Stimulated activated CD8-positive, alpha-beta memory T cell treated with anti-CD3 and anti-CD28 coated beads, Interleukin-7, amount 100 ng/mL, for 1 hour (primary cell): ENCODE measurements at regions not wholly inside any gene's neighbourhood (a gene's known extent, or its start where the extent isn't known, plus 50 kb on each side); places are given as distances from the start of the nearest gene placed in this dataset.

Experiments
- DNase-seq, 2 donors: peaks; one replicate each; pipeline ENCODE4 v3.0.0-alpha.2; 2020; ENCODE audit warnings: low read depth in 2 of 2

- DNase-seq: peak; percentile 78 to 82
Observed at GRCh38 chr1:235011599-235012435, 116.8 kb downstream of the TOMM20 start.

DNA sequence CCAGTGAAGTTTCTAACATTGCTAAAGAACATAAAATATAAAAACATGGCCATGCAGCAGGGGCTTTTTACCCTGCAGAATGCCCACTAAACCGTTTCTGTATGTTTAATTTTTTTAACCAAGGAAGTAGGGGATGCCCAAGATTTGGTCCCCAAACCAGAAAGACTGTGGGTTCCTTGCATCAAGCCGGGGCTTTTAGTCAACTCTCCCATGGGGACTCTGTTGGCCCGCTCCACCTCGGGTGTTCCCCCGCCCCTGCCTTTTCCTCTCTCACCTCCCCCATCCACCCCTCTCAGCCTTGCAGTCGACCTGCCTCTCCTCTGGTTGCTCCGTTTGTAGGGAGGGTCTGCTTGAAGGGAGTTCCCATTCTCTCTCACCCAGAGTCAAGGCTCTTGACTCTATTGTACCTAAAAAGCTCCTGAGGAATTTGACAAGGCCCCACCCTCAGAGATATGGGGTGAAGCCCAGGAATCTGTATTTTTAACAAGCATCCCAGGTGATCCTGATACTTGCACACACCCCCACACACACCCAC, 117.5 kb downstream of the TOMM20 start:
- DNase-seq: peak; percentile 4 to 6

DNA sequence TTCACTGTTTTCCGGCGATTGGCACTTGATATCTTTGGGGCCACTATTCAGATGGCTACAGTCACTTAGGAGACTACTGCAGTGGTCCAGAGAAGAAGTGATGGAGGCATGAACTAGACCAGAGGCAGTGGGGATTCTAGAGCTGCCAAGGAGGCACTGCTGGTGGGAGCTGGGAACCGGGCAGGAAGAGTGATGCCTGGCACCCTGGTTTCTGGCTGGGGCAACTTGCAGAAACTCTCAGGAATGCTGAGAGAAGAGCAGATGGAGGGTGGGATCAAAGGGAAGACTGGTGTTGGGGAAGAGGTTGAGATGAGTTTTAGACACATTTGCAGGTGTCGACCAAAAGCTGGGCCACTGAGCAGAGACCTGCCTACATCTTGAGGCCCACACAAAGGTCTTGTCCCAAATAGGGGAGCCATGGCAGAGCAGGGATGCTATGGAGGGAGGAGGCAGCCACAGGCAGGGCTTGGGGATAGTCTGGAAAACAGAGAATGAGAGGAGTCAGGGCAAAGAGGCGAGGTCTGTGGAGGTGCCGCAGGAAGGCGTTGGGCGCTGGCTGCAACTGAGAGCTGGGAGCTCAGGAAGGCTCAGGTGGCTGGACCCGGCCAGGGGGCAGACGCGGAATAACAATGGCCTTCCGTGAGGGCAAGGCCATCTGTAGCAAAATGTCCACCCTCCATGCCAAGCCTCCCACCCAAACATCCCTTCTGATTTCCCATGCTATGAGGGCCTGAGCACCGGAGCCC, 118.9 kb downstream of the TOMM20 start:
- DNase-seq: no peak

- DNase-seq: no peak
Observed at GRCh38 chr1:235009074-235009473, 119.6 kb downstream of the TOMM20 start.

DNA sequence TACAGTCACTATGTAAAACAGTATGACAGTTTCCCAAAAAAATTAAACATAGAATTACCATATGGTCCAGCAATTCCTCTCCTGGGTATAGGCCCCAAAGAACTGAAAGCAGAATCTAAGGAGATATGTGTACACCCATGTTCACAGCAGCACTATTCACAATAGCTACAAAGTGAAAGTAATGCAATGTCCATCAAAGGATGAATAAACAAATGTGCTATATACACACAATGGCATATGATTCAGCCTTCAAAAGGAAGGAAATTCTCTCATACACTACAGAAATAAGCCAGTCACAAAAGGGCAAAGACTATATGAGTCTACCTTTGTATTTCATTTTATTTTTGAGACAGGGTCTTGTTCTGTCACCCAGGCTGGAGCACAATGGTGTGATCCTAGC, 120.4 kb downstream of the TOMM20 start:
- no peak for DNase-seq

DNA sequence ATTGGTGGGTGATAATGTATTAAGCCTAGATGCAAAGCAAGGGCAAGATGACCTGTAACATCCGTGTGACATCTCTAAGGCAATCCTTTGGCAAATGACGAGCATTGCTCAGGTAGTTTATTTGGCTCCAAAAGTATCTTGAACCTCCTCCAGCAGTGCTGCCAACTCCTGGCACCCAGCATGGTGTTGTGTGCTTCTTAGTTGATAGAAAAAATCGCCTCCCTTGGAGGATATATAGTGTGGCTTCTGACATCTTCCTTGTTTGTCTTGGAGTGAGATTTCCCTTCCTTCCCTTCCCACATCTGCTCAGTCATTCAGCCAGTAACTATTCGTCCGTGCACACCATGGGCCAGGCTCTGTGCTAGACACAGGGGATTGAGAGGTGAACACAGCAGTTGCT, 121.8 kb downstream of the TOMM20 start:
- no peak for DNase-seq

DNA sequence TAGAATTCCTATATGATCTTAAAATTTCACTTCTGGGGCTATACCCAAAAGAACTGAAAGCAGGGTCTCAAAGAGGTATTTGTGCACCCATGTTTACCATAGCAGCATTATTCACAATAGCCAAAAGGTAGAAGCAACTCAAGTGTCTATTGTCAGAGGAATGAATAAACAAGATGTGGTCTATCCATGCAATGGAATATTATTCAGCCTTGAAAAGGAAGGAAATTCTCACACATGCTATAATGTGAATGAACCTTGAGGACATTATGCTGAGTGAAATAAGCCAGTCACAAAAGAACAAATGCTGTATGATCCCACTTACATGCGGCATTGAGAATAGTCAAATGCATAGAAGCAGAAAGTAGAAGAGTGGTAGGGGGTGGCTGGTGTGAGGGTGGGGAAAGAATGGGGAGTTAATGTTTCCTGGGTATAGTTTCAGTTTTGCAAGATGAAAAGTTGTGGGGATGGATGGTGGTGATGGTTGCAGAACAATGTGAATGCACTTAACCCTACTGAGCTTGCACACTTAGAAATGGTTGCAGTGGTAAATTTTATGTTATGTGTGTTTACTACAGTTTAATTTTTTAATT, 122.4 kb downstream of the TOMM20 start:
- no peak for DNase-seq

- DNase-seq: no peak
Observed at GRCh38 chr1:235004840-235005391, 123.7 kb downstream of the TOMM20 start.

GRCh38 chr1:235004276-235004675, 124.4 kb downstream of the TOMM20 start:
- no peak for DNase-seq

- no peak for DNase-seq
Observed at GRCh38 chr1:235002706-235003300, 125.8 kb downstream of the TOMM20 start.

GRCh38 chr1:234999513-234999940, 129.1 kb downstream of the TOMM20 start:
- no peak for DNase-seq

- DNase-seq: no peak
Observed at GRCh38 chr1:234997896-234998741, 130.5 kb downstream of the TOMM20 start.

DNA sequence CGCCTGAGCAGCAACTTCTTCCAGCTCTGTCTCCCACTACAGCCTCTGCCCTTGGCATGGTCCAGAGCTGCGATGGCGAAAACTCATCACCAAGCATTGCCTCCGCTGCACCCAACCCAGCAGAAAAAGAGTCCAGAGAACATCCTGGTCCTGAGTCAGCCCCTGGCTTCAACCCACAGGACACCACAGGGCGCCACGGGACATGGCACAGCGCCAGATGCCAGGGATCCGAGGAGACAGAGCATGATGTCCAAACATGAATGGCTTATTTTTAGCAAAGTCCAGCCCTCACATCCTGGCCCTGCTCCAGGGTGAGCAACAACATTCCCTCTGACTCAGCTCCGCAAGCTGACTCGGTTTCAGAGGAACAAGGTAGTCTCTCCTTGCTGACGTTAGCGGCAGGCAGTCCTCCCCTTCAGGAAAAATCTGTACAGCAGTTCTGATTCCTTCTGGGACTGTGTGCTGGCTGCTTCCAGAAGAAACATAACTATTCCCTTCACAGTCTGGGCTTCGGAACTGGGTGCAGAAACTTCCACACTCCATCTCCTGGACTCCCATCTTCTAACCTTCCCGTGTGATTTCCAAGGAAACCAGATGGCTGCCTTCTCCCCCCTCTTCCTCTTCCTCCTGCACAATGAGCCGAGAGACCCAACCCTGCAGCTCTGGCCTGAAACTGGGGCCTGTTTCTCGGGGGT, 131.3 kb downstream of the TOMM20 start:
- no peak for DNase-seq

GRCh38 chr1:234996245-234996757, 132.3 kb downstream of the TOMM20 start:
- DNase-seq: no peak

GRCh38 chr1:234994436-234995295, 134.0 kb downstream of the TOMM20 start:
- DNase-seq: no peak

DNA sequence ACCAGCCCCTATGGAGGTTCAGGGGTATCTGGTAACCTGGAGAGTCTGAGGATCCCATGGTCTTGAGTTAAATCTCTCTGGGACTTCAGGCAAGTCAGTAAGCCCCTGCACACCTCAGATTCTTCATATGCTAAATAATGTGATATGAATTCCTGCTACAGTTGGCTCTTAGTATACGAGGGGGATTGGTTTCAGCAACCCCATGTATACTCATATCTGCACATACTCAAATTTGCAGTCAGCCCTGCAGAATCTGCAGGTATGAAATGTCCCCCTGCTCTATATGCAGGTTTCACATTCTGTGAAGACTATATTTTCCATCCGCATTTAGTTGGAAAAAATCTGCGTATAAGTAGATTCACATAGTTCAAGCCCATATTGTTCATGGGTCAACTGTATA, 136.6 kb downstream of the TOMM20 start:
- no peak for DNase-seq

DNA sequence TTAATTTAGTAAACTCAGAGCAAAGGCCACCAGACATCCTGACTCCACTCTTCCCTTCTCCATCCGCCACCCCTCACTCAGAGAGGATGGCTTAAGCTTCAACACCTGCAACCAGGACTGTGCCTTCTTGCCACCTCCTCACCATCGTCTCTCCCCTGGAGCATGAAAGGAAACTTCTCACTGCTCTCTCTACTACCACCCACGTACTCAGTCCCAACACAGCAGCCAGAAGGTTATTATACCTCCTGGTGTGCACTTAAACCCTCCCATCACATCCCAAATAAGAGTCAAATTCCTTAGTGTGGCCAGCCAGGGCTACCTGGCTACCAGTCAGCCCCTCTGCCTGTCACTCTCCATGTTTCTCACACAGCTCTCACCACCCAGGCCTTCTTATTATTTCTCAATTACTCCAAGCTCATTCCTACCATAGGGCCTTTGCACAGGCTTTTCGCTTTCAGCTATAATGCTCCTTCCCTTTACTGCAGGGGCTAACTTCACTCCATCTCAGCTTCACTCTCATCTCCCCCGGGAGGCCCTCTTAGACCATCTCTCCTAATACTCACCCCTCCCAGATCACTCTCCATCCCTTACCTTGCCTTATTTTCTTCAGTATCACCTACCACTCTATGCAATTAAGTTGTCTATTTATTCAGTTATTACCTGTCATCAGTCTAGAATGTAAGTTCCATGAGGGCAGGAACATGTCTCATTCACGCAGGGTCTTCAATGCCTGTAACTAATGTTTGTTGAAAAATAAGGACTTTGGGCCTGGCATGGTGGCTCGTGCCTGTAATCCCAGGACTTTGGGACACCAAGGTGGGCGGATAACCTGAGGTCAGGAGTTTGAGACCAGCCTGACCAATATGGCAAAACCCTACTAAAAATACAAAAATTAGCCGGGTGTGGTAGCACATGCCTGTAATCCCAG, 137.5 kb downstream of the TOMM20 start:
- no peak for DNase-seq

- DNase-seq: no peak
Observed at GRCh38 chr1:234990328-234990675, 138.3 kb downstream of the TOMM20 start.
